K562 (cell line): ENCODE measurements at regions not wholly inside any gene's neighbourhood (a gene's known extent, or its start where the extent isn't known, plus 50 kb on each side); places are given as distances from the start of the nearest gene placed in this dataset.
A peak's percentile ranks its signal among the peaks of the same experiment; 100 is the strongest.

Experiments
- ATF7 ChIP-seq: fragments of 450-650 bp; IDR thresholded peaks from 2 replicates; pipeline ENCODE4 v1.7.1; 2014; ENCODE audit warnings: mild to moderate bottlenecking, moderate library complexity
- BCL6 ChIP-seq: fragments of 250-450 bp; sonication (Bioruptor Pico); IDR thresholded peaks from 2 replicates; pipeline ENCODE4 v1.4.0; 2020
- EHMT2 ChIP-seq: fragments of 450-650 bp; IDR thresholded peaks from 2 replicates; pipeline ENCODE4 v1.6.1; 2018; ENCODE audit warnings: antibody characterized with exemption
- ETV6 ChIP-seq, 3 experiments: fragments of 150-350 bp in 1 of 3; sonication (generic) in 1 of 3; formaldehyde crosslinking in 1 of 3; IDR thresholded peaks; 2 replicates each; pipeline versions ENCODE4 v1.6.1 to v1.8.0; 2014 to 2022; ENCODE audit warnings: borderline replicate concordance in 2 of 3, low read depth in 2 of 3, antibody characterized with exemption in 1 of 3, low read length in 1 of 3, mild to moderate bottlenecking in 1 of 3, missing genetic modification reagents in 1 of 3
- HOXB6 ChIP-seq: fragments of 250-450 bp; sonication (Bioruptor Pico); IDR thresholded peaks from 2 replicates; pipeline ENCODE4 v1.5.1; 2022; ENCODE audit warnings: mild to moderate bottlenecking, borderline replicate concordance
- LEF1 ChIP-seq: fragments of 450-650 bp; IDR thresholded peaks from 2 replicates; pipeline ENCODE4 v1.6.1; 2016; ENCODE audit warnings: mild to moderate bottlenecking
- MAFF ChIP-seq: IDR thresholded peaks from 2 replicates; pipeline ENCODE4 v1.6.1; 2012; ENCODE audit warnings: low read length, improper control_type of control experiment
- MCM2 ChIP-seq: fragments of 450-650 bp; IDR thresholded peaks from 2 replicates; pipeline ENCODE4 v1.6.1; 2017; ENCODE audit warnings: low read depth, mild to moderate bottlenecking
- MGA ChIP-seq: fragments of 450-650 bp; IDR thresholded peaks from 2 replicates; pipeline ENCODE4 v1.6.1; 2016; ENCODE audit warnings: mild to moderate bottlenecking, moderate library complexity
- MTF1 ChIP-seq: fragments of 250-450 bp; sonication (Bioruptor Pico); IDR thresholded peaks from 2 replicates; pipeline ENCODE4 v1.9.0; 2021; ENCODE audit warnings: moderate library complexity, mild to moderate bottlenecking, inconsistent platforms, borderline replicate concordance
- POLR3A ChIP-seq: IDR thresholded peaks from 2 replicates; pipeline ENCODE4 v1.6.1; 2011; ENCODE audit warnings: borderline replicate concordance, mild to moderate bottlenecking, moderate library complexity; ENCODE audit not compliant: insufficient read length, insufficient read depth; ENCODE audit errors: extremely low read depth
- SMARCB1 ChIP-seq: IDR thresholded peaks from 2 replicates; pipeline ENCODE4 v1.6.1; 2011; ENCODE audit warnings: improper control_type of control experiment, low read depth; ENCODE audit not compliant: insufficient read length
- SRSF7 ChIP-seq: fragments of 200-400 bp; formaldehyde crosslinking; optimal IDR thresholded peaks from 2 replicates; pipeline ENCODE3; 2017; ENCODE audit warnings: mild to moderate bottlenecking, low read depth, low read length
- TRIM28 ChIP-seq: fragments of 450-650 bp; IDR thresholded peaks from 2 replicates; pipeline ENCODE4 v1.6.1; 2017
- ZNF174 ChIP-seq: fragments of 250-450 bp; sonication (Bioruptor Pico); IDR thresholded peaks from 2 replicates; pipeline ENCODE4 v1.4.0; 2020; ENCODE audit warnings: mild to moderate bottlenecking
- ZNF197 ChIP-seq: fragments of 200-800 bp; sonication (Bioruptor generic); IDR thresholded peaks from 2 replicates; pipeline ENCODE4 v1.6.1; 2016; ENCODE audit warnings: low read depth, missing genetic modification characterization, missing compliant biosample characterization
- ZNF324 ChIP-seq: fragments of 250-450 bp; sonication (Bioruptor Pico); IDR thresholded peaks from 2 replicates; pipeline ENCODE4 v1.4.0; 2020; ENCODE audit warnings: mild to moderate bottlenecking
- ZNF41 ChIP-seq: fragments of 250-450 bp; sonication (Bioruptor Pico); conservative IDR thresholded peaks from 2 replicates; pipeline ENCODE4 v1.4.0; 2020; ENCODE audit warnings: mild to moderate bottlenecking

- TF ChIP-seq LEF1 (peak; percentile 99), ZNF174 (peak; percentile 74; the same call in 1 of the 2 replicates), ZNF41 (CRISPR knock-in tag) (no peak; the same call in 1 of the 2 replicates), BCL6 (0 out of 2 replicates have a peak, but pooled peaks have one; percentile 13), EHMT2 (0 out of 2 replicates have a peak, but pooled peaks have one; percentile 7), ETV6 (IDR thresholded peaks at IDR 0.05; ENCODE audit: borderline replicate concordance in 1 of 2, low read depth in 2 of 2, low read length in 1 of 2) (peak; percentile 89 to 98), ETV6 (CRISPR knock-in tag; IDR thresholded peaks at IDR 0.05; ENCODE audit: borderline replicate concordance) (no peak), MTF1 (CRISPR knock-in tag) (no peak), ZNF324 (no peak), HOXB6 (CRISPR knock-in tag) (no peak), SRSF7 (no peak), MCM2 (no peak), MAFF (peak; percentile 80), TRIM28 (no peak; the same call in 1 of the 2 replicates), MGA (peak; percentile 93), ATF7 (peak; percentile 98), SMARCB1 (peak; percentile 82), ZNF197 (peak; percentile 83; the same call in 1 of the 2 replicates), POLR3A (no peak)
These were observed 99.7 kb upstream of the LIPC start (continued) for GRCh38 chr15:58331913-58332675.
